ENCODE measurements at regions not wholly inside any gene's neighbourhood (a gene's known extent, or its start where the extent isn't known, plus 50 kb on each side); places are given as distances from the start of the nearest gene placed in this dataset.

- DNase-seq: no peak
Observed at GRCh38 chr2:128475427-128476211, 157.0 kb upstream of the HS6ST1 start.

- DNase-seq: no peak
Observed at GRCh38 chr2:128477026-128477820, 158.6 kb upstream of the HS6ST1 start.

GRCh38 chr2:128477891-128478290 lies 159.2 kb upstream of the HS6ST1 start:
- no peak for DNase-seq

GRCh38 chr2:128485761-128486639 lies 167.3 kb upstream of the HS6ST1 start:
- DNase-seq: no peak

GRCh38 chr2:128486640-128487375 lies 168.1 kb upstream of the HS6ST1 start:
- DNase-seq: no peak

GRCh38 chr2:128487650-128488387 lies 169.2 kb upstream of the HS6ST1 start:
- no peak for DNase-seq

GRCh38 chr2:128488434-128488833 lies 169.8 kb upstream of the HS6ST1 start:
- DNase-seq: no peak

GRCh38 chr2:128489526-128490273 lies 171.0 kb upstream of the HS6ST1 start:
- DNase-seq: peak; percentile 49

GRCh38 chr2:128490321-128490720 lies 171.7 kb upstream of the HS6ST1 start:
- no peak for DNase-seq

GRCh38 chr2:128490881-128491691 lies 172.4 kb upstream of the HS6ST1 start:
- no peak for DNase-seq

- DNase-seq: no peak
Observed at GRCh38 chr2:128491692-128492244, 173.1 kb upstream of the HS6ST1 start.

- no peak for DNase-seq
Observed at GRCh38 chr2:128492966-128493811, 174.5 kb upstream of the HS6ST1 start.

GRCh38 chr2:128493880-128494279 lies 175.2 kb upstream of the HS6ST1 start:
- DNase-seq: no peak

GRCh38 chr2:128494307-128494639 lies 175.6 kb upstream of the HS6ST1 start:
- DNase-seq: no peak

- DNase-seq: no peak
Observed at GRCh38 chr2:128494640-128495321, 176.1 kb upstream of the HS6ST1 start.

GRCh38 chr2:128495996-128496547 lies 177.4 kb upstream of the HS6ST1 start:
- no peak for DNase-seq

GRCh38 chr2:128496700-128497099 lies 178.0 kb upstream of the HS6ST1 start:
- DNase-seq: no peak

GRCh38 chr2:128497461-128497860 lies 178.8 kb upstream of the HS6ST1 start:
- DNase-seq: no peak
